ENCODE measurements at regions not wholly inside any gene's neighbourhood (a gene's known extent, or its start where the extent isn't known, plus 50 kb on each side); places are given as distances from the start of the nearest gene placed in this dataset.

GRCh38 chr7:118759921-118760320 is 535.4 kb downstream of the ANKRD7 start:
- no peak for TF ChIP-seq SP1 (IDR thresholded peaks at IDR 0.05)
- TF ChIP-seq FOXA1 (IDR thresholded peaks at IDR 0.05) = no peak
- no peak for TF ChIP-seq JUND (IDR thresholded peaks at IDR 0.05)
- no peak for TF ChIP-seq TAF1 (conservative IDR thresholded peaks at IDR 0.05)
- no peak for TF ChIP-seq HNF4A (conservative IDR thresholded peaks at IDR 0.05)
- no peak for TF ChIP-seq CTCF (IDR thresholded peaks at IDR 0.05; ENCODE audit: low read depth, low read length, missing input control)
- no peak for TF ChIP-seq EGR1 (IDR thresholded peaks at IDR 0.05; ENCODE audit: low read depth in 2 of 2)
- no peak for TF ChIP-seq REST (IDR thresholded peaks at IDR 0.05)
- no peak for TF ChIP-seq RAD21 (IDR thresholded peaks at IDR 0.05)

Measured in liver (tissue), 3 donors.